ENCODE measurements at regions not wholly inside any gene's neighbourhood (a gene's known extent, or its start where the extent isn't known, plus 50 kb on each side); places are given as distances from the start of the nearest gene placed in this dataset.
A peak's percentile ranks its signal among the peaks of the same experiment; 100 is the strongest.
"Not testable (repeated sequence)": the region's sequence is repeated elsewhere in the genome, so short reads cannot be mapped to it uniquely, and the experiment has no call there.

DNA sequence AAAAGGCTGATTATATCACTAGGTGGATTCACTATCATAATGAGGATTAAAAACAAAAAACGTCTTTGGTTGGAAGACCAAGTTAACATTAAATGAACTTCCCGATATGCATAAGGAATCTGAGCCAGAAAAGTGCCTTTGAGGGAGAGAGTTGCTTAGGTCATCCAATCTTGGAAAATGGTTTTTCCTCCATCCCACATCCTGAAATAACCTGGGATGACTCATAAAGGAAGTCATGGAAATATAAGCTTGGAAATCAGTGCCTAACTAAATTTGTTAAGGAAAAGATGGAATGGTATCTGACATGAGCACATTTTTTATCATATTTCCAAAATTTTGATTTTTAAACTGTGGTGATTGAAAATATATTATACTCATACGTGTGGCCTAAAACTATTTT, 66.0 kb downstream of the KBTBD8 start:
- DNase-seq (ENCODE audit: low read depth): no peak

GRCh38 chr3:67067251-67067650, 69.1 kb downstream of the KBTBD8 start:
- no peak for DNase-seq (ENCODE audit: low read depth)

GRCh38 chr3:67072640-67073039, 74.5 kb downstream of the KBTBD8 start:
- not testable (repeated sequence) for DNase-seq (ENCODE audit: low read depth)

GRCh38 chr3:67073812-67074211, 75.7 kb downstream of the KBTBD8 start:
- no peak for DNase-seq (ENCODE audit: low read depth)

GRCh38 chr3:67075295-67075694, 77.2 kb downstream of the KBTBD8 start:
- DNase-seq (ENCODE audit: low read depth): no peak

DNA sequence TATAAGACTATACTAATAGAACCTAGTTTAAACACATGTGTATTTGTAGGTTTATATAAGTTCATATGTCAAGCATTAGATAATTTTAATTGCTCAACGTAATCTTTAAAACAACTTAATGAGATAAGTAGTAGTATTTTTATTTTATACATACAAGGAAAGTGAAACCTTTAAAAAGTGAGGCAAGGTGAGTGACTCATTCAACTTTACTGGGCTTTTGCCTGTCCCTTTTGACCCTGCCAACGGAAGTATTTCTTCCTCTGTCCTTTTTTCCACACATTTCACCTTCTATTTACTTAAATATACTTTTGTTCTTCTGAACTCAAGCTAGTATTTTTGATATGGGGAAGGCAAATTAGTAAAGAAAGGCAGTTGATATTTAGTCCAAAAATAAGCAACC, 78.5 kb downstream of the KBTBD8 start:
- DNase-seq (ENCODE audit: low read depth): no peak

GRCh38 chr3:67077656-67078055, 79.5 kb downstream of the KBTBD8 start:
- no peak for DNase-seq (ENCODE audit: low read depth)

GRCh38 chr3:67082533-67083024, 84.5 kb downstream of the KBTBD8 start:
- no peak for DNase-seq (ENCODE audit: low read depth)

DNA sequence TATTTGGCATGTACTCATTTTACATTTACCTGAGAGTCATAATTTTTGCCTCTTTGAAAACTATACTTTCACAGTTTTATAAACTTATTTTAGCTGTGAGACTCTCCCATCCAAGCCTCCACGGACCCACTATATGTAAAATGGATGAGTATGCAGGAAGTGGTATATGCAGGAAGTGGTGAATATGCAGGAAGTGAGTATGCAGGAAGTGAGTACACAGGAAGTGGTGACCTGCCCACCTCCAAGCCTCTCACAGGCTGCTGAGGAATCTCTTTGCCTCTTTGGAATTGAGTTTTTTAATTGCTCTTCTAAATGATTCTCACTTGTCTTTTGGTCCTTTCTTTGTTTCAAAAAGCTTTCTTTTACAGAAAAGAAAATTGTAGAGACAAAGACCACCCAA, 85.2 kb downstream of the KBTBD8 start:
- DNase-seq (ENCODE audit: low read depth): no peak

DNA sequence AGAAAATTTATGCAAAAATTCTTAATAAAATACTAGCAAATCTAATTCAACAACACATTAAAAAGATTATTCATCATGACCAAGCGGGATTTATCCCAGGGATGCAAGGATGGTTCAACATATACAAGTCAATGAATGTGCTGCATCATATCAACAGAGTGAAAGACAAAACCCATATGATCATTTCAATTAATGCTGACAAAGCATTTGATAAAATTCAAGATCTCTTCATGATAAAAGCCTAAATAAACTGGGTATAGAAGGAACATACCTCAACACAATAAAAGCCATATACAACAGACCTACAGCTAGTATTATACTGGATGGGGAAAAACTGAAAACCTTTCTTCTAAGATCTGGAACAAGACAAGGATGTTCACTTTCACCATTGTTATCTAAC, 89.7 kb downstream of the KBTBD8 start:
- DNase-seq (ENCODE audit: low read depth): no peak

- no peak for DNase-seq (ENCODE audit: low read depth)
These were observed 92.4 kb downstream of the KBTBD8 start for GRCh38 chr3:67090474-67090873.

- no peak for DNase-seq (ENCODE audit: low read depth)
These were observed 95.2 kb downstream of the KBTBD8 start for GRCh38 chr3:67093305-67093704.

DNA sequence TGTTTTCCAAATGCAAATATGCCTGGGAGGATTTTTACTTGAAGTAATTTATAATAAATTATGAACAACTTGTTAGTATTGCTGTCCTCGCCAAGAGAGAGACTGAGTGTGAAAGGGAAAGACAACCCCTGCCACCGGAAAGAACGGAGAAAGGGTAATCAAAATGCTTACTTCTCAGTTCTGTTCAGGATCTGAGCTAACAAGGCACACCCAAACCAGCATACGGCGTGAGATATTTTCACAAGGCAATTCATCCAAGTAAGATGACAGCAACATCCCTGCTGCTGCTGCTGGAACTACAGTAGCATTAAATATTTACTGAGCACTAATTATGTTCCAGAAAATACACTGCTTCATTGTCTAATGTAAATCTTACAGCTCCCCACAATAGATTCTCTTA, 96.1 kb downstream of the KBTBD8 start:
- DNase-seq (ENCODE audit: low read depth): no peak

GRCh38 chr3:67094774-67095173, 96.7 kb downstream of the KBTBD8 start:
- DNase-seq (ENCODE audit: low read depth): no peak

GRCh38 chr3:67104388-67104787, 106.3 kb downstream of the KBTBD8 start:
- no peak for DNase-seq (ENCODE audit: low read depth)

- DNase-seq (ENCODE audit: low read depth): no peak
These were observed 108.8 kb downstream of the KBTBD8 start for GRCh38 chr3:67106874-67107273.

GRCh38 chr3:67109651-67110204, 111.6 kb downstream of the KBTBD8 start:
- peak; percentile 28 for DNase-seq (ENCODE audit: low read depth)

DNA sequence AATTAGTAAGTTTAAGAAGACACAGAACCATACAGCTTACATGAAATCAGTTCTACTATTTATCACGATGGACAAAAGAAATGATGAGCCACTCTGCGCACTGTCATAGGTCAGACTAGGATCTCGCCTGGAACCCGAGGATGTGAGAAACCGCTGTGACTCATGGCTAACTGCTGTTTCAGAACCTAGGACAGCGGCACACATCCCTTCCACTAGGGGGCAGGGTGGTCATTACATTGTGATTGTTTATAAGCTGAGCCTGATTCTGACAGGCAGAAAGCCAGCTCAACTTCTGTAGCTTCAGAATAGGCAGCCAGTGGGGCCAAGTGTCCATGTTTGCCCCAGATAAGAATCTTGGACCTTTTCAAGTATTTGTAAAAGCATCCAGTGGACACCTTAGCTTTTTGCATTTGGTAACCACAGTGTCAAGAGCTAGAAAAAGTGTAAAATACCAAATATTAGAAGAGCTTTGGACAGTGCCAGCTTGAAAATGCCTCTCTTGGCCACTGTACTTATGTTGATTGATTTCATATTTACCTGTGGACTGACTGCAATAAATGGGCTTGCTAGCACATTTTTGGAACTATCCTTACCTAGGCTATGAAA, 115.8 kb downstream of the KBTBD8 start:
- DNase-seq (ENCODE audit: low read depth): peak; percentile 37

DNA sequence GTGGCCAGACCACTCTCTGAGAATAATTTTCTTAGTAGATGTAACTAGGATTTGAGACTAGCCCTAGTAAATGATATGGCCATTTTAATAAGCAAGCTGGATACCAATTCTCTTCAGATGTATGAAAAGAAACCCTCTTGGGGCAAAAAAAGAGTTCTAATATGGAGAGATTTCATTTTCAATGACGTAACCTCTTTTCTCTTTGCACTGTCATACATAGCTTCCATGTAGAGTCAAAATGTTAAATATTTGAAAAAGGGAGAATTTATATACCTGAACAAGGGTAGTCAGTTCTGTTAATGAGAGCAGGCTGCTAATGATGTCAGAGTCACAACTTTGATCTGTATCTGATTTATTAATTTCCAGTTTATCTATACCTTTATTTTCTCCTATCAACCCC, 120.0 kb downstream of the KBTBD8 start:
- no peak for DNase-seq (ENCODE audit: low read depth)

DNA sequence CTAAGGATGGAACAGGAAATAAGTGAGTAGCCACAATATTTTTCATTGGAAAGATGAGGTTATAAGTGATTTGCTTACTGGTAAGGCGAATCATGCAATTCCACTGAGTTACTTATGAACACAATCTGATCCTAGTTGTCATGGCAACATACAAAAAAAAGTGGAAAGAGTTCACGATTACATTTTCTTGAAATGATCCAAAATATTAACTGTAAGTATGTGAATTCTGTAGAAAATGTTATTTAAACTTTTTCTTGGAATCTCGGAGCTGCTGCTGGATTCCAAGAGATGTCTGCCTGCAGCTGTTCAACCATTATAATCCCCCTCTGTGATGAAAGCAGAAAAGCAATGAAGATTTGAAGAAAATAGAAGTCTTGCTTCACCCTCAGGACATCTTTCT, 120.5 kb downstream of the KBTBD8 start:
- no peak for DNase-seq (ENCODE audit: low read depth)

DNA sequence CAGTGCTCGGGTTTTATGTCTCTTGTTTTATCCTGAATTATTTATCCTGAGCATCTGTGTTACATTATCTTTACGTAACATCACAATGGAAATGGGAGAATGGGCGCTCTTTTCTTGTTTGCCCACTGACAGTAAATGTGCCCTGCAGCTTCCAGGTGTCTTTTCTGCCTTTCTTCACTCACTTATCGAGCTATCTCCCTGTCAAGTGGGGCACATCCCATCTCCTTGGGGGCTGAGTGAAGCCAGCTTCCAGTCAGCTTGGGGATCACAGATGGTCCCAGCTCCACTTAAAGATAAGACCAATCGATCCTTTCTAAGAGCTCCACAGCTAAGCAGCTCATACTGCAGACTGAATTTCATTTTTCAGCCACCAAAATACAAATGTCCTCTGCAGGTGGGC, 125.8 kb downstream of the KBTBD8 start:
- no peak for DNase-seq (ENCODE audit: low read depth)

GRCh38 chr3:67127254-67127653, 129.1 kb downstream of the KBTBD8 start:
- no peak for DNase-seq (ENCODE audit: low read depth)

DNA sequence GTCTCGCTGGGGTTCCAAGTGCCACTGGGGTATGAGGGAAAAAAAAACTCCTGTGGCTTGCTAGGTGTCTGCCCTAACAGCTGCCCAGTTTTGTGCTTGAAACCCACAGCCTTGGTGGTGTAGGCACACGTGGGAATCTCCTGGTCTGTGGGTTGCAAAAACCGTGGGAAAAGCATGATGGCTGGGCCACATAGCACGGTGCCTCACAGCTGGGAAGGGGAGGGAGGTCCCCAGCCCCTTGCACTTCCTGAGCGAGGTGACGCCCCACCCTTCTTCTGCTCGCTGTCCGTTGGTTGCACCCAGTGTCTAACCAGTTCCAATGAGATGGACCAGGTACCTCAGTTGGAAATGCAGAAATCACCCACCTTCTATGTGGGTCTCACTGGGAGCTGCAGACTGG, 144.3 kb downstream of the KBTBD8 start:
- no peak for DNase-seq (ENCODE audit: low read depth)

GRCh38 chr3:67145738-67146137, 147.6 kb downstream of the KBTBD8 start:
- DNase-seq (ENCODE audit: low read depth): no peak
